Fibroblast of lung (primary cell): ENCODE measurements at regions not wholly inside any gene's neighbourhood (a gene's known extent, or its start where the extent isn't known, plus 50 kb on each side); places are given as distances from the start of the nearest gene placed in this dataset.

ENCODE experiments used
- EZH2 ChIP-seq: IDR thresholded peaks from 2 replicates; pipeline ENCODE4 v1.5.1; 2012; ENCODE audit warnings: low read length, control low read depth, mild to moderate bottlenecking; ENCODE audit errors: missing control alignments
- TF ChIP-seq, protein P1 (sequence below), 2 donors: IDR thresholded peaks in 1 of 2; conservative IDR thresholded peaks in 1 of 2; 1 replicate in 1 of 2; 2 replicates in 1 of 2; pipeline ENCODE4 v1.5.1; 2011 to 2012; ENCODE audit warnings: low read length in 2 of 2, control low read depth in 1 of 2, inconsistent platforms in 1 of 2, low read depth in 1 of 2, mild to moderate bottlenecking in 1 of 2

DNA sequence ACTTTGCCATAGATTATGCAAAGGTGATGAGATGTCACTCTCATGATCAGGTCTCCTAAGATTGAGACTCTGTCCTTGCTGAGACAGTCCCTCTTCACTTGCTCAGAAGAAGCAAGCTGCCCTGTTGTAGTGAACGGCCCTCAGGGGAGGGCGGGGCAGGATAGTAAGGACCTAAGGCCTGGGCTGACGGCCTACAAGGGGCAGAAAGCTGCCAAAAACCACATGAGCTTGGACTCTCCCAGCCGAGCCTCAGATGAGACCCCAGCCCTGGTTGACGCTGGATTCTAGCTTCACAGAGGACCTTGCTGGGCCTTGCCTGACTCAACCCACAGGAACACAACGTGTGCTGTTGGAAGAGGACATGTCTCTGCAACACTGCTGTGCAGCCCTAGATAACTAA, 1182.5 kb downstream of the TBC1D22A start:
- TF ChIP-seq EZH2: no peak
- TF ChIP-seq, protein P1, sequence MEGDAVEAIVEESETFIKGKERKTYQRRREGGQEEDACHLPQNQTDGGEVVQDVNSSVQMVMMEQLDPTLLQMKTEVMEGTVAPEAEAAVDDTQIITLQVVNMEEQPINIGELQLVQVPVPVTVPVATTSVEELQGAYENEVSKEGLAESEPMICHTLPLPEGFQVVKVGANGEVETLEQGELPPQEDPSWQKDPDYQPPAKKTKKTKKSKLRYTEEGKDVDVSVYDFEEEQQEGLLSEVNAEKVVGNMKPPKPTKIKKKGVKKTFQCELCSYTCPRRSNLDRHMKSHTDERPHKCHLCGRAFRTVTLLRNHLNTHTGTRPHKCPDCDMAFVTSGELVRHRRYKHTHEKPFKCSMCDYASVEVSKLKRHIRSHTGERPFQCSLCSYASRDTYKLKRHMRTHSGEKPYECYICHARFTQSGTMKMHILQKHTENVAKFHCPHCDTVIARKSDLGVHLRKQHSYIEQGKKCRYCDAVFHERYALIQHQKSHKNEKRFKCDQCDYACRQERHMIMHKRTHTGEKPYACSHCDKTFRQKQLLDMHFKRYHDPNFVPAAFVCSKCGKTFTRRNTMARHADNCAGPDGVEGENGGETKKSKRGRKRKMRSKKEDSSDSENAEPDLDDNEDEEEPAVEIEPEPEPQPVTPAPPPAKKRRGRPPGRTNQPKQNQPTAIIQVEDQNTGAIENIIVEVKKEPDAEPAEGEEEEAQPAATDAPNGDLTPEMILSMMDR (conservative IDR thresholded peaks at IDR 0.05 in 1 of 2, IDR thresholded peaks at IDR 0.05 in 1 of 2; ENCODE audit: low read depth in 1 of 2, low read length in 2 of 2): no peak
